Esophagus muscularis mucosa (tissue), 4 donors: ENCODE measurements at regions not wholly inside any gene's neighbourhood (a gene's known extent, or its start where the extent isn't known, plus 50 kb on each side); places are given as distances from the start of the nearest gene placed in this dataset.

ENCODE experiments used
- DNase-seq: peaks from one replicate; pipeline ENCODE4 v3.0.0-alpha.2; 2017; ENCODE audit errors: extremely low spot score
- H3K27ac ChIP-seq, 4 donors: fragments of 200-600 bp; sonication (generic); replicated peaks in 1 of 4; 1 replicate in 3 of 4; 2 replicates in 1 of 4; pipeline ENCODE4 v1.5.1; 2016 to 2019; ENCODE audit warnings: mild to moderate bottlenecking in 1 of 4
- H3K27me3 ChIP-seq, 4 donors: fragments of 200-600 bp; sonication (generic); one replicate each; pipeline versions ENCODE4 v1.5.1 to v1.6.0; 2016 to 2019
- H3K36me3 ChIP-seq, 4 donors: fragments of 200-600 bp; sonication (generic); one replicate each; pipeline ENCODE4 v1.5.1; 2016 to 2019
- H3K4me1 ChIP-seq, 4 donors: fragments of 200-600 bp; sonication (generic); one replicate each; pipeline ENCODE4 v1.5.1; 2016 to 2019
- H3K4me3 ChIP-seq, 4 donors: fragments of 200-600 bp; sonication (generic); 1 replicate in 2 of 4; 2 replicates in 2 of 4; pipeline ENCODE4 v1.5.1; 2016 to 2019; ENCODE audit warnings: mild to moderate bottlenecking in 4 of 4, moderate library complexity in 1 of 4
- H3K9me3 ChIP-seq, 4 donors: fragments of 200-600 bp; sonication (generic); 1 replicate in 3 of 4; 2 replicates in 1 of 4; pipeline ENCODE4 v1.5.1; 2016 to 2019
- CTCF ChIP-seq, 3 experiments: fragments of 200-600 bp in 2 of 3; fragments of 450-650 bp in 1 of 3; sonication (generic) in 2 of 3; IDR thresholded peaks; one replicate each; pipeline ENCODE4 v1.5.1; 2017 to 2019; ENCODE audit warnings: antibody characterized with exemption in 3 of 3, mild to moderate bottlenecking in 2 of 3, moderate library complexity in 1 of 3
- EP300 ChIP-seq: sonication (generic); formaldehyde crosslinking; IDR thresholded peaks from one replicate; pipeline ENCODE4 v1.6.1; 2017; ENCODE audit warnings: antibody characterized with exemption
- POLR2A ChIP-seq: fragments of 450-650 bp; IDR thresholded peaks from one replicate; pipeline ENCODE4 v1.6.1; 2017; ENCODE audit warnings: antibody characterized with exemption, moderate library complexity, mild to moderate bottlenecking, low read depth
- POLR2AphosphoS5 ChIP-seq, 2 donors: sonication (generic); formaldehyde crosslinking; IDR thresholded peaks; one replicate each; pipeline ENCODE4 v1.6.1; 2017; ENCODE audit warnings: antibody characterized with exemption in 2 of 2
- WGBS: methylation state at CpG from one replicate; pipeline ENCODE4 v1.1.5; 2018; 5-methylcytosine and 5-hydroxymethylcytosine counted together
- intact Hi-C: fragments of 100-400 bp; cut with DNase I; formaldehyde crosslinking; loops from one replicate; pipeline ENCODE4 v1.15.1; 2023

- DNase-seq = no peak
- no peak for TF ChIP-seq POLR2A
- TF ChIP-seq POLR2AphosphoS5 (IDR thresholded peaks at IDR 0.05) = no peak
- no peak for TF ChIP-seq CTCF (IDR thresholded peaks at IDR 0.05)
- no peak for TF ChIP-seq EP300
- no peak overlapping the region for H3K4me3 ChIP-seq
- no peaks in the 10 kb centered on the region for H3K27me3 ChIP-seq
- no peaks in the 10 kb centered on the region for H3K9me3 ChIP-seq
- 55% methylated on average over 1 of the region's 1 CpG for WGBS
- no peaks in the 10 kb centered on the region for H3K36me3 ChIP-seq
- H3K27ac ChIP-seq = no peak overlapping the region
- H3K4me1 ChIP-seq = no peaks in the 10 kb centered on the region
- intact Hi-C loops = no loop called here
Measured at GRCh38 chr5:26572480-26572879, 465.9 kb downstream of the CDH9 start.

- H3K36me3 ChIP-seq = no peaks in the 10 kb centered on the region
- H3K27me3 ChIP-seq = no peaks in the 10 kb centered on the region
- intact Hi-C loops = no loop called here
- no peak overlapping the region for H3K27ac ChIP-seq
- DNase-seq = no peak
- no peaks in the 10 kb centered on the region for H3K4me1 ChIP-seq
- H3K4me3 ChIP-seq = no peak overlapping the region
- TF ChIP-seq CTCF (IDR thresholded peaks at IDR 0.05) = no peak
- no peak for TF ChIP-seq POLR2A
- TF ChIP-seq EP300 = no peak
- no peak for TF ChIP-seq POLR2AphosphoS5 (IDR thresholded peaks at IDR 0.05)
- no peaks in the 10 kb centered on the region for H3K9me3 ChIP-seq
- 88% methylated on average over 13 of the region's 14 CpGs for WGBS
Measured at GRCh38 chr5:26569929-26570258, 468.5 kb downstream of the CDH9 start.

GRCh38 chr5:26569241-26569928, 469.0 kb downstream of the CDH9 start:
- no peaks in the 10 kb centered on the region for H3K36me3 ChIP-seq
- no peak overlapping the region for H3K4me3 ChIP-seq
- H3K9me3 ChIP-seq = no peaks in the 10 kb centered on the region
- no peaks in the 10 kb centered on the region for H3K4me1 ChIP-seq
- WGBS = 96% methylated on average over 9 of the region's 26 CpGs
- no peak overlapping the region for H3K27ac ChIP-seq
- intact Hi-C loops = no loop called here
- no peak for TF ChIP-seq CTCF (IDR thresholded peaks at IDR 0.05)
- TF ChIP-seq POLR2AphosphoS5 (IDR thresholded peaks at IDR 0.05) = no peak
- no peak for TF ChIP-seq EP300
- TF ChIP-seq POLR2A = no peak
- no peak for DNase-seq
- no peaks in the 10 kb centered on the region for H3K27me3 ChIP-seq

- H3K36me3 ChIP-seq = no peaks in the 10 kb centered on the region
- no peak for TF ChIP-seq POLR2A
- no peak for TF ChIP-seq CTCF (IDR thresholded peaks at IDR 0.05)
- no peak for TF ChIP-seq EP300
- TF ChIP-seq POLR2AphosphoS5 (IDR thresholded peaks at IDR 0.05) = no peak
- H3K9me3 ChIP-seq = no peaks in the 10 kb centered on the region
- WGBS = 93% methylated on average over 5 of the region's 9 CpGs
- intact Hi-C loops = no loop called here
- H3K27ac ChIP-seq = no peak overlapping the region
- no peak for DNase-seq
- H3K4me3 ChIP-seq = no peak overlapping the region
- H3K27me3 ChIP-seq = no peaks in the 10 kb centered on the region
- no peaks in the 10 kb centered on the region for H3K4me1 ChIP-seq
Measured at GRCh38 chr5:26568316-26568715, 470.1 kb downstream of the CDH9 start.

GRCh38 chr5:26563979-26564378, 474.4 kb downstream of the CDH9 start:
- intact Hi-C loops = no loop called here
- no peak for DNase-seq
- Histone ChIP-seq H3K36me3 (no peaks in the 10 kb centered on the region), H3K27me3 (no peaks in the 10 kb centered on the region), H3K9me3 (no peaks in the 10 kb centered on the region), H3K4me1 (no peaks in the 10 kb centered on the region), H3K27ac (no peak overlapping the region), H3K4me3 (no peak overlapping the region)
- 91% methylated on average over 2 of the region's 2 CpGs for WGBS
- TF ChIP-seq CTCF (IDR thresholded peaks at IDR 0.05) = no peak
